CD4-positive, alpha-beta T cell treated with Interleukin-17A for 4 hours (primary cell): ENCODE measurements at regions not wholly inside any gene's neighbourhood (a gene's known extent, or its start where the extent isn't known, plus 50 kb on each side); places are given as distances from the start of the nearest gene placed in this dataset.

Source experiments
- DNase-seq: peaks from one replicate; pipeline ENCODE4 v3.0.0-alpha.2; 2020; ENCODE audit warnings: mixed read lengths

- DNase-seq, result no peak
These were observed 73.1 kb downstream of the IRF8 start for GRCh38 chr16:85971902-85972638.

GRCh38 chr16:85974428-85975375, 75.7 kb downstream of the IRF8 start:
- DNase-seq, result no peak

GRCh38 chr16:85975451-85975981, 76.6 kb downstream of the IRF8 start:
- DNase-seq, result no peak

GRCh38 chr16:85978291-85978775, 79.4 kb downstream of the IRF8 start:
- DNase-seq, result no peak

GRCh38 chr16:85978976-85979375, 80.0 kb downstream of the IRF8 start:
- no peak for DNase-seq

GRCh38 chr16:85979605-85980004, 80.6 kb downstream of the IRF8 start:
- no peak for DNase-seq

- no peak for DNase-seq
These were observed 81.7 kb downstream of the IRF8 start for GRCh38 chr16:85980686-85981085.

- no peak for DNase-seq
These were observed 83.0 kb downstream of the IRF8 start for GRCh38 chr16:85981826-85982562.

- no peak for DNase-seq
These were observed 83.6 kb downstream of the IRF8 start for GRCh38 chr16:85982563-85982939.

- no peak for DNase-seq
These were observed 84.1 kb downstream of the IRF8 start for GRCh38 chr16:85983064-85983463.

- no peak for DNase-seq
These were observed 84.8 kb downstream of the IRF8 start for GRCh38 chr16:85983606-85984230.

- no peak for DNase-seq
These were observed 85.4 kb downstream of the IRF8 start for GRCh38 chr16:85984231-85984880.

GRCh38 chr16:85984947-85985451, 86.0 kb downstream of the IRF8 start:
- DNase-seq, result no peak

- DNase-seq, result peak; percentile 67
These were observed 88.2 kb downstream of the IRF8 start for GRCh38 chr16:85986931-85987749.

GRCh38 chr16:85987750-85988078, 88.8 kb downstream of the IRF8 start:
- DNase-seq, result no peak

GRCh38 chr16:85988306-85988705, 89.3 kb downstream of the IRF8 start:
- DNase-seq, result no peak

- DNase-seq, result no peak
These were observed 89.9 kb downstream of the IRF8 start for GRCh38 chr16:85988723-85989313.

GRCh38 chr16:85989376-85989775, 90.4 kb downstream of the IRF8 start:
- DNase-seq, result no peak

- DNase-seq, result no peak
These were observed 91.1 kb downstream of the IRF8 start for GRCh38 chr16:85989863-85990643.

GRCh38 chr16:85990861-85991301, 91.9 kb downstream of the IRF8 start:
- DNase-seq, result no peak
